Nephron progenitor cell (in vitro differentiated cells): ENCODE measurements at regions not wholly inside any gene's neighbourhood (a gene's known extent, or its start where the extent isn't known, plus 50 kb on each side); places are given as distances from the start of the nearest gene placed in this dataset.

Source experiments
- DNase-seq: peaks from one replicate; pipeline ENCODE4 v3.0.0; 2021
- H3K27ac Mint-ChIP-seq: 2 replicates; pipeline ENCODE4 v1.8.0; 2021; ENCODE audit warnings: mild to moderate bottlenecking, moderate library complexity, mixed read lengths
- H3K27me3 Mint-ChIP-seq: 2 replicates; pipeline ENCODE4 v1.8.0; 2021; ENCODE audit warnings: mild to moderate bottlenecking, low read depth, mixed read lengths; ENCODE audit not compliant: poor library complexity
- H3K36me3 Mint-ChIP-seq: 2 replicates; pipeline ENCODE4 v1.8.0; 2021; ENCODE audit warnings: low read depth, mixed read lengths
- H3K4me1 Mint-ChIP-seq: 2 replicates; pipeline ENCODE4 v1.8.0; 2021; ENCODE audit warnings: mixed read lengths
- H3K4me3 Mint-ChIP-seq: 2 replicates; pipeline ENCODE4 v1.8.0; 2021; ENCODE audit warnings: mild to moderate bottlenecking, moderate library complexity, mixed read lengths
- H3K9me3 Mint-ChIP-seq: 2 replicates; pipeline ENCODE4 v1.8.0; 2021; ENCODE audit warnings: mild to moderate bottlenecking, moderate library complexity, mixed read lengths
- TF ChIP-seq, protein P1 (sequence below): fragments of 200-600 bp; sonication (generic); IDR thresholded peaks from 2 replicates; pipeline ENCODE4 v1.5.0; 2021; ENCODE audit warnings: antibody characterized with exemption

DNA sequence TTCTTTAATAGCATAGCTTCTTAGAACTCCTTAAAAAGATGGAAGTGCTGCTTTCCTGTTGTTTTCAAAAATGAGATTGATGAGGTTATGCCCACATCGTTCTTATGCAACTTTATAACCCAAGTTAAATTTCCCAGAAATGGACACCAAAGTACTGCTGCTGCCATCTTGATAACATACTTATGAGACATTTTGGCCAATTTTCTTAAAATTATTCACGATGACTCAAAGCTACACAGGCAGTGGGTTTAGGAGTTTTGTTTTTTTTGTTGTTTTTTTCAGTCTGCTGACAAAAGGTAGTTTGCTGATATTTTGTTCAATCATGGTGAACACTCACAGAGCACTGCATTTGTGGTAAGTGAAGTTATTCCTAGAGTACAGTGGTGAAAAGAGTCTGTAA is 54.9 kb upstream of the RFC3 start:
- peaks cover 8% of the 10 kb centered on the region for H3K9me3 Mint-ChIP-seq
- H3K4me3 Mint-ChIP-seq, result no peak overlapping the region
- H3K36me3 Mint-ChIP-seq, result no peaks in the 10 kb centered on the region
- DNase-seq, result no peak
- H3K27ac Mint-ChIP-seq, result no peak overlapping the region
- TF ChIP-seq, protein P1, sequence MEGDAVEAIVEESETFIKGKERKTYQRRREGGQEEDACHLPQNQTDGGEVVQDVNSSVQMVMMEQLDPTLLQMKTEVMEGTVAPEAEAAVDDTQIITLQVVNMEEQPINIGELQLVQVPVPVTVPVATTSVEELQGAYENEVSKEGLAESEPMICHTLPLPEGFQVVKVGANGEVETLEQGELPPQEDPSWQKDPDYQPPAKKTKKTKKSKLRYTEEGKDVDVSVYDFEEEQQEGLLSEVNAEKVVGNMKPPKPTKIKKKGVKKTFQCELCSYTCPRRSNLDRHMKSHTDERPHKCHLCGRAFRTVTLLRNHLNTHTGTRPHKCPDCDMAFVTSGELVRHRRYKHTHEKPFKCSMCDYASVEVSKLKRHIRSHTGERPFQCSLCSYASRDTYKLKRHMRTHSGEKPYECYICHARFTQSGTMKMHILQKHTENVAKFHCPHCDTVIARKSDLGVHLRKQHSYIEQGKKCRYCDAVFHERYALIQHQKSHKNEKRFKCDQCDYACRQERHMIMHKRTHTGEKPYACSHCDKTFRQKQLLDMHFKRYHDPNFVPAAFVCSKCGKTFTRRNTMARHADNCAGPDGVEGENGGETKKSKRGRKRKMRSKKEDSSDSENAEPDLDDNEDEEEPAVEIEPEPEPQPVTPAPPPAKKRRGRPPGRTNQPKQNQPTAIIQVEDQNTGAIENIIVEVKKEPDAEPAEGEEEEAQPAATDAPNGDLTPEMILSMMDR, result no peak
- H3K27me3 Mint-ChIP-seq, result no peaks in the 10 kb centered on the region
- H3K4me1 Mint-ChIP-seq, result peaks cover 9% of the 10 kb centered on the region

- H3K9me3 Mint-ChIP-seq, result peaks cover 8% of the 10 kb centered on the region
- peaks cover 9% of the 10 kb centered on the region for H3K4me1 Mint-ChIP-seq
- H3K27ac Mint-ChIP-seq, result no peak overlapping the region
- DNase-seq, result no peak
- no peaks in the 10 kb centered on the region for H3K36me3 Mint-ChIP-seq
- TF ChIP-seq, protein P1, result no peak
- H3K4me3 Mint-ChIP-seq, result no peak overlapping the region
- H3K27me3 Mint-ChIP-seq, result no peaks in the 10 kb centered on the region
Observed at GRCh38 chr13:33764716-33765115, 53.2 kb upstream of the RFC3 start.

- TF ChIP-seq, protein P1, result no peak
- Mint-ChIP-seq H3K27me3 (no peaks in the 10 kb centered on the region), H3K4me3 (no peak overlapping the region), H3K36me3 (no peaks in the 10 kb centered on the region), H3K27ac (no peak overlapping the region), H3K4me1 (peaks cover 7% of the 10 kb centered on the region), H3K9me3 (peaks cover 6% of the 10 kb centered on the region)
- DNase-seq, result no peak
Observed at GRCh38 chr13:33766329-33767123, 51.4 kb upstream of the RFC3 start.

DNA sequence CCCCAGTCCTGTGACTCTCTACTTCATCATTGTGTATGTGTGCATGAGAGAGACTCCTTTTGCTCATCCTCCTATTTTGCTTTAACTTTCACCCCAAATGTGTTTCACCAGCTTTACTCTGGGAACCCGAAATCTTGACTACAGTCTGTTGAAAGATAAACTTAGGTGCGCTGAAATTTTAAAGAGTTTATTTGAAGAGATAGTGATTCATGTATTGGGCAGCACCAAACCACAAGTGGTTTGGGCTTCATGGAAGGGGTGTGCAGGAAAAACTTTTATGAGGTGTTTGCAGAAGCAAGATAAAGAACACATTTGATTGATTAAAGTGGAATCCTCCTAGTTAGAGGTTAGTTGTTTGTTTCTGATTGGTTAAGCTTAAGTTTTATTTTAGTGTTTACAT is 50.8 kb upstream of the RFC3 start:
- Mint-ChIP-seq H3K27ac (no peak overlapping the region), H3K9me3 (peaks cover 4% of the 10 kb centered on the region), H3K4me1 (peaks cover under 1% of the 10 kb centered on the region), H3K4me3 (no peak overlapping the region), H3K27me3 (no peaks in the 10 kb centered on the region), H3K36me3 (no peaks in the 10 kb centered on the region)
- TF ChIP-seq, protein P1, result no peak
- DNase-seq, result no peak
